GM21390 (cell line): ENCODE measurements at regions not wholly inside any gene's neighbourhood (a gene's known extent, or its start where the extent isn't known, plus 50 kb on each side); places are given as distances from the start of the nearest gene placed in this dataset.
"Not testable (repeated sequence)": the region's sequence is repeated elsewhere in the genome, so short reads cannot be mapped to it uniquely, and the experiment has no call there.

Source experiments
- ATAC-seq: cut with Tn5 transposase; IDR thresholded peaks from one replicate; pipeline ENCODE4 v1.9.1; 2021; ENCODE audit not compliant: unreplicated experiment

DNA sequence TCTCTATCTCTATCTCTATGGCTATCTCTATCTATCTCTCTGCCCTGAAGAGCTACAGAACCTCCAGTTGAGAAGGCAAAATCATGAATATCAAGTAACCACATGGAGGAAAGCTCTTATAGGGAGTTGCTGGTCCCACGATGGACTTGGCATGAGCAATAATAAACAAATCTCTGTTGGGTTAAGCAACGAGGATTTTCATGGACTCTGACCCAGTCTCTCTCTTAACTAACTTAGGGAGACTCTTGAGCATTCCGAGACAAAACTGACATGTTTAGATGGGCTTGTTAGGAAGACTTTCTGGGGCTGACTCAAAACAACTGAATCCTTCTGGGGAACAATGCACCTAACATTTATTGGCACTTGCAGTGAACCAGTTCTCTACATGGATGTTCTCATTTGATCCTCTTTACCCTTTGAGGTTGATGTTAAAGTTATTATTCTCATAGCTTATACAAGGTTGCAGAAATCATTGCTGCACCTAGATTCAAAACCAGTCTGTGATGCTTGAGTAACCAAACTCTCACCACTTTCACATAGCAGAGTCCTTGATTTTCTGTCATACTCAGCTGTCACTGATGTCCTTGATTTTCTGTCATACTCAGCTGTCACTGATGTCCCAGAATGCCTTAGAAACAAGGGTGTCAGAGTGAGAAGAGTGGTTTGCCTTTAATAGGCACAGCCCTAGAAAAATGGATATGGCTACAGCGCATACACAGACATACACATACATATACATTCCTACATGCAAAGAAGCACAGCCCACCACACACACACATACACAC, 354.6 kb upstream of the MAF start:
- ATAC-seq = no peak

DNA sequence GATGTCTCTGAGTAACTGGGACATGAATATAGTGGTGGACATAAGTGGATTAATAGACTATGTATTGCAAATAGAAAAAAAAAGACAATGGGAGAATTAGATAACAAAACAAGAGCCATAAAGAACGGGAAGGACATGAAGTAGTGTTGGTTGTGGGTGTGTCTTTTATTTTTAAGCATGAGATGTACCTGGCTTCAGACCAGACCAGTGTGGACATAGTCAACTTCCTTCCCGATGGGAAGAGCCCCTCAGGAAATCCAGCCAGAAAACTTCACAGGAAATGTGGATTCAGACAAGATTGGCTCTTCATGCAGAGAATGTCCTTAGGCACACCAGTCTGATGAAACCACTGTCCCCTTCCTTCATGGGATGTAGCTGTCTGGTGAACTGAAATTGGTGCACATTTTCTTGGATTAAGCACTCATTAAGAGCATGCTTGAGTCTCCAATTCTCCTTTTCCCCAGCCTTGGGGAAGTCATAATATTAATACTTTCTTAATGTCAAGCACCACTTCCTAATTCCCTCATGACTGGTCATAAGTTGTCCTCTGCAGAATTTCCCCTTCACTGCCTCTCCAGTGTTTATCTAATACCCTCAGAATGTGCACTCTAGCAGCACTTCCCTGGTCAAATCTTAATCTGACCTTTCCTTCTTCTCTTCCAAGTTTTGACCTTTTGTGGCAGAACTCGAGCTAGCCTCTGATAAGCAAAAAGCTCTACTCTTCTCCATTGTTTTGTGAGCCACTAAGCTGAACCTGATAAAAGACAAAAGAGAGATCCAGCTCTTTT, 350.6 kb upstream of the MAF start:
- ATAC-seq = no peak

DNA sequence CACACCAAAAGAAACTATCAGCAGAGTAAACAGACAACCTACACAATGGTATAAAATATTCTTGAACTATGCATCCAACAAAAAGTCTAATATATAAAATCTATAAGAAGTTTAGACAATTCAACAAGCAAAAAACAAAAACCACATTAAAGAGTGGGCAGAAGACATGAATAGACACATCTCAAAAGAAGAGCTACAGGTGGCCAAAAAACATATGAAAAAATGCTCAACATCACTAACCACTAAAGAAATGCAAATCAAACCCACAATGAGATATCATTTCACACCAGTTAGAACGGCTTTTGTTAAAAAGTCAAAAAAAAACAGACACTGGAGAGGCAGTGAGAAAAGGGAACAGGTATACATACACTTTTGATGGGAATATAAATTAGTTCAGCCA, 348.9 kb upstream of the MAF start:
- ATAC-seq = no peak

DNA sequence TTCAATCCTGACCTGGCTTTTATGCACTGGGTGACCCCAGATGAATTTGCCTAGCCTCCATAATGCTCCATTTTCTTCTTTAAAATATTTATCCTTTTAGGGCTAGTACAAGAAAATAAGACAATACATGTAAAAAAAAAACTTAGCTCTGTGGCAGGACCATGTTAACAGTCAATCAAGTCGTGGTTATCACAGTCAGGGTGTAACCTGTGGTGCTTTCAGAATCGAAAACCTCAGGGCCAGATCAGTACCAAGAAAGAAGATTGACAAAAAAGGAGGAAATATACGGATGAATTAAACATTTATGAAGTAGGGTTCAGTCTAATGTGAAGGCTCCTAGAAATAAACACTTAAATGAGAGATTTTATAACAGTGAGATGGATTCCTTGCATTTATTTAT, 347.2 kb upstream of the MAF start:
- ATAC-seq = no peak

DNA sequence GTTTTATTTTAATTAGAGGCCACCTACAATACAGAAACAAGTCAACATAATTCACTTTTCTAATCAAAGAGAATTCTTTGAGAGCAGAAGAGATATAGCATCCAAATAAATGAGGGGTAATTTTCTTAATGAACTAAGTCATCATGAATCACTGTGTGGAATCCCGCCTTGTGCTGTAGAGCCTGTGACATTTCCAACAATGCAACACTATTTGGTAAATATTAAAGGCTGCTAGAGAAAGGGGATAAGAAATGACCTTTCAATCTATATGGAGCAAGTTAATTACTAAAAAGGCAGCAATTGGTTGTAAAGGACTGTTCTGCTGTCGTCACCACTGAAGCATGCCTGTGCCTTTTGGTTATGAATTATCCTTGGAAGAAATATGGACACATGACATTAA, 345.7 kb upstream of the MAF start:
- no peak for ATAC-seq

DNA sequence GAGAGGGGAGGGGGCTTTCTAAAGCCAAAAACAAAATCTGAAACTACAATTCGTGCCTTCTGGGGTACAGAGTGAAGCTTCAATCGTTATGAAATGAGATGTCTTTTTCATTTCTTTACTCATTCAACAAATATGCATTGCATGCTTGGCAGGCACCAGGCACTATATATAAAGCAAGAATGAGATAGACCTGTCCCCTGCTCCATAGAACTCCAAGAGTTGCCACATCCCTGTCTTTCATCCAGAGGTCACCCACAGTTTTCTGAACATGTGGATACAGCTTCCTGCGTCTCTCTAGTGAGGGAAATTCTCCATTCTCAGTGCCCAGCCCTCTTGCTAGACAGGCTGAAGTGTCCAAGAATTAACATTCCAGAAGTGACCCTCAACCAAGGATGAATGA, 343.2 kb upstream of the MAF start:
- ATAC-seq = no peak

DNA sequence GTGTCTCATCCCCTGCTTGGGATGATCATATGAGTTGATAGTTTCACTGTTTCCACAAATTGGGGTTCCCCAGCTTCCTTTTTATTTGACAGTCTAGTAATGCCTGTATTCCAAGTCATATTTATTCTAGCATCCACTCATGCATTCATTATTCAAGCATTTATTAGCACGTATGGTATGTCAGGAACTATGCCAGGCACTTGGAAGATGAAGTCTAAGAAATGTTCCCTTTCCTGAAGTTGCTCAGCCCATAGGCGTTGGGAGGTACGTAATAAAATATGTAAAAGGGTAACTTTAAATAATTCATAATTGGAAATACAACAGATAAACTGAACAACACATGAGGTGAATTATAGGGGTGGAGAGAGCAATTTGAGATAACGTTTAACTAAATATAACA, 338.0 kb upstream of the MAF start:
- ATAC-seq = no peak

DNA sequence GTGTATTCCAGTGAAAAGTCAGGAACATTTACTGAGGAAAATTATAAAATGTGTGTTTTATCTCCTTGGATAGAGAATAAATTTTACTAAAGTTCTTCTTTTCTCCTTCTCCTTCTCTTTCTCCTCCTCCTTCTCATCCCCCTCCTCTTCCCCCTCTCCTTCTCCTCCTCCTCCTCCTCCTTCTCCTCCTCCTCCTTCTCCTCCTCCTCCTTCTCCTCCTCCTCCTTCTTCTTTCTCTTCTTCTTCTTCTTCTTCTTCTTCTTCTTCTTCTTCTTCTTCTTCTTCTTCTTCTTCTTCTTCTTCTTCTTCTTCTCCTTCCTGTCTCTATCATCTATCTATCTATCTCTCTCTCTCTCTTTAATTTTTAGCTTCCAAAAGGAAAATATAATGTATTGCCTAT, 337.1 kb upstream of the MAF start:
- ATAC-seq = not testable (repeated sequence)

DNA sequence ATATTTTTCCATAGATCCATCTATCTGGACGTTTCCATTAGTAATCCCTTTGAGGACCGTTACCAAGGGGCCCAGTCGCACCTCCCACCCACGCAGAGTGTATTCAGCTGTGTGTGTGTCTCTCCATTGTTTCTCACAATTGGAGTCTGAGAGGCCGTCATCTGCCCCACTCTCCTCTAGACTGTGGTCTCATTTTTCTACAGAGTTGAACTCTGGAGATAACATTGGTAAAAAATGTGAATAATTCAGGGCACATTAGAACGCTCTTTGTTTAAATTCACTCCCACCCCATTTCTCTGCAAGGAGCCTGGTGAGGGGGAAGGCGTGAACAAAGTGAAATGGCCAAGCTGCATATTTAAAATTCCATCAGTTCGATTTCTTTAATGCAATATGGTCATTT, 333.1 kb upstream of the MAF start:
- ATAC-seq = no peak

DNA sequence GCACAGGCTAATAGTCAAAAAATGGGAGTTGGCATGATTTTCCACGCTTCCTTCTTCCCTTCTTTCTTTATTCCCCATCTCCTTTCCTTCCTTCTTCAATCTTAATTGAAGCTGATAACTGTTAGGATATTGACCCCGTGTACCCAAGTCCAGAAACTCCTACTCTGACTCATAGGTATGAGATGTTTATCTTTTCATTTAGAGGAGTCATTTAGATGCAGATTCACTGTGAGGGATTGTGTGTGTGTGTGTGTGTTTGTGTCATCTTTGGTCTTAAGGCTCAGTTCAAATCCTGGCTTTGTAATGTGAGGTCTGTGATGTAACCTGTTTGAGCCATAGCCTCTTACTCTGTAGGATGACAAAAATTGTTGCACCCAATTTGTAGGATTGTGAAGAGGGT, 332.0 kb upstream of the MAF start:
- ATAC-seq = no peak

DNA sequence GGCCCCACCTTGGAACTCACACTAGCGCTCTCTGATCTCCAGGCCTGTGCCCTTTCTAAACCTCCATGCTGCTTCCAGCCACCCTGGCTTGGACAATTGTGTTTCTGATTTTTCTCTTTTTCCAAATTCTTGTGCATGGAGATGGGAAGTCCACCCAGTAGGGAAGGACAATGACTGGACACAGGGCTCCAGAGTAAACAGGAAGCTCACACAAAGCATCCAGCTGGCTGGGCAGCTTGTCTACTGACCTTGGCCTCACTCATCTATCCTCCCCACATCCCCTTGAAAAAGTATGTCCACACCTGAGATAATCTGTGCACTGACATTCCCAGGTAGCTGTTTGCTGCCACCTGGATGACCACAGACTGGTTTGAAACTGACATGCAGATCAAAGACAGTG, 331.2 kb upstream of the MAF start:
- no peak for ATAC-seq

DNA sequence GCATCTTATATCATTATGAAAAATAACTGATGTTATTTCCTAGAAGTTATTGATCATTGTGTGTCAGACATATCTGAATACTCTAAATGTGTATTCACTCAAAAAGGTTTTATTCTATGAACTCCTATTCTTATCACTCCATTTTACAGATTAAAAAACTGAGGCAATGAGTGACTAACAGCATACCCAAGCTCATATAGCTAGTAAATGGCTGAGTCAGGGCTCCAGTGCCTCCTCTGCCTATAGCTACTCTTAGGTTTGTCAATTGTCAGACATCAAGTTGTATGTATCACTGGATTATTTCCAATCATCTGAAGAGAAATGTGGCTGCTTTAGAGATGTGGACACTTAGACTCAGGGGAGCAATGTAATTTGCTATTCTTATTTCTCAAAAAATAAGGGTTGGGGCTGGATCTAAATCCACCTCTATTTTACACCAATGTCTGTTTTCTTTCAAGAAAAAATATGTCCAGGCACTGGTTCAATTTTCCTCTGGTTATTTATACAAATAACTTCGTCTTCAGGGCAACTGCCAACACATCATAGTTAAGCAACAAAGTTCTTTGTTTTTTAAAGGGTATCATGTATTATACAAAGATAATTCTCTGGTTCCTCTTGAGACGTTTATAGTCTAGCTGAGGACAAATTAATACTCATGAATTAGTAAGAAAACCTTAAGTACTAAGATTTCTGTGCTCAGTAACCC, 328.9 kb upstream of the MAF start:
- no peak for ATAC-seq

DNA sequence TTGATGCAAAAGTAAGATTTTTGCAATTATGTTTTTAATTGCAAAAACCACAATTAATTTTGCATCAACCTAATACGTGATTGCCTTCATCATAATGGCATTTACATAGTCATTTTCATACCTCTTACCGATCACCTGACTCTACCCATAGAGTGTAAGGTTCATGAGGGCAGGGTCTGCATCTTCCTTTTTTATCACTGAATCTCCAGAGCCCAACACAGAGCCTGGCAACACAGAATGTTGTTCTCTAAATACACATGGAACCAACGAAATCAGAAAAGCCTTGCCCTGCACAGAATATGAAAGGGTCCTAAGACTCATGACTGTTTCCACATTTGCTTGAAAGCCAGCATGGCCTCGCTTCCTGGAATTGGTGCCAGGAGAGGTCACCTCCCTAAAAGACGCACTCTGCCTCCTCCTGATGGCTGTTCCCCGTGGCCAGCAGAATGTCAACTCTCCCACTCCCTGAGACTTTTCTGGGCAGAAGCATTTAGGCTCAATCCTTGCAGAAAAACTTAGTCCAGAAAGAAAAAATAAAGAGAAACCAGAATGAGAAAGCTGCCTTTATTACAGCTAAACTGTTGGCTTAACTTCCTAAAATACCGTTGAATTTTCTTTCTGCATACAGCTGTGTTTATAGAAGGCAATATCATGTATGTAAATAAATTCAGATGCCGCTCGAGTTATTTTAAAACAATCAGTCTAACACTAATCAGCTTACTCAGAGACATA, 327.8 kb upstream of the MAF start:
- no peak for ATAC-seq

DNA sequence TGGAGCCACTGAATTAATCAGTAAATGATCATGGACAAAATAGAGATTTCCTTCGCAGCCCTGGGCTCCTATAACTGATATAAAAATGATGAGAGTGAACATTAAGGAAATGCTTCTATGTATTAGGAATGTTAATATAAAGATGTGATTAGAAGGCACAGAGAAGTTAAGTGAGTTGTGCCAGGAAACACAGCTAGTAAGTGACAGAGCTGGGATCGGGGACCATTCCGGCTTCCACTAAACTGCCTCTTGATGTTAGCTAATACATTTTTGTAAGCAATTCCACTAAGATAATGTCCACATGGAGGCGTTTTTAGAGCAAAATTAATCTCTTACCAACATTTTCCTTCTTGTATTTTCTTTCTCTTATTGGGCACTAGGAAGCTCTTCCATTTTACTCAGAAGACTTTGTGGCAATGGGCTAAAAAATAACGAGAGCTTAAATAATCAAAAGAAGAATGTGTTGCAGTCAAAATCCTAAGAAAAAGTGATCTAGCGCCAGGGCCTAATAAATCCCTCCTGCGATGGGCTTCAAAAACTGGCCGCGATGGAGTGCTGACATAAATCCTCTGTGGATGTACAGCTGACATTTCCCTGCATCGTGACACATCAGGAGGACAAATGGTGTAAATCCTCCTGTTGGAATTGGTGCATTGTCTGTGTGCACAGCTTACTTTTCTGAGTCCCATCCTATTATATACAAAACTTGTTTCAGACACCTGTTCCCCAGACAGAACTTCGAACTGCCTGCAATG, 326.1 kb upstream of the MAF start:
- ATAC-seq = no peak

DNA sequence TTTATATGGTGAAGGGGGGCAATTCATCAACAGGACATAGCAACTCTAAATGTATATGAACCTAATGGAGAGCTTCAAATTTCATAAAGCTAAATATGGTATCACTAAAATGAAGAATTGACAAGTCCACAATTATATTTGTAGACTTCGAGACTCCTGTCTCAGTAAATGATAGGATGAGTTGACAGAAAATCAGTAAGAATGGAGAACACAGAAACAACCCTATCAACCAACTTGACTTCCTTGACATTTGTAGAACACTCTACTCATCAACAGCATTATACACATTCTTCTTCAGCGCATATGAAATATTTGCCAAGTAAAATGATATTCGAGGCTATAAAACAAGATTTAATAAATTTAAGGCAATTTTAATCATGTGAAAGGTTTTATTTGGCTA, 322.9 kb upstream of the MAF start:
- ATAC-seq = no peak

DNA sequence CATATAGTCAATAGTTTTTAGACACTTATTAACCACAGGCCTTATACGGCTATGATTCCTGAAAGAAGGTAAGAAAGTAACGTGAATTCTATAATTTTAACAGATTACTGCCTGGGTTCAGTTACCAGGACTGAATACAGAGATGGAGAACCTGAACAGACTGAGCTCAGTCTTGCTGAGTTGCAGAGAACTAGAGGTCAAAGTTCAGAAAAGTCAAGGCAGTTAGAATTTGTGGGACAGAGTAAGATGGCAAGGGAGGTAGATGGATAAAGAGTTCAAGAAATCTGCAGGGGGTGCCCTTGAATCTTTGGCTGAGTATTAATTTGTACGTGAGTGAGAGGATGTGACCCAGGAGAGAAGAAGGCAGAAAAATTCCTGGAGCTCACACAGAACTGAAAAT, 320.1 kb upstream of the MAF start:
- ATAC-seq = no peak

DNA sequence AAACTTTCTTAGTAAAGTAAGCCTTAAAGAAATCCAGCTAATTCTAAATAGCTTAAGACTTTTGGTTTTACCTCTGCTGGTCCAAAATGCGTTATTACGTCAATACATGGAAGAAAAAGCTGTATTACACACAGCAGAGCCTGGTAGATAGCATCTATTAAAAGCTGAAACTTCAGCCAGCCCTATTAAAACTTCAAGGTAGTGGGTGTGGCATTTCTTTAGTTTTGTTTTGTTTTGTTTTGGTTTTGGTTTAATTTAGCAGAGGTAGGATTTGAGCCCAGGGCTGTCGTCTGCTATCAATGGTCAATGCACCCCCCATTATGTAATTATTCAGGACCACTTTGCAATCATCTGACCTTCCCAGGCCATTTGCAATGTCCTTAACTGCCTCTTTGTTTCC, 318.4 kb upstream of the MAF start:
- ATAC-seq = no peak

DNA sequence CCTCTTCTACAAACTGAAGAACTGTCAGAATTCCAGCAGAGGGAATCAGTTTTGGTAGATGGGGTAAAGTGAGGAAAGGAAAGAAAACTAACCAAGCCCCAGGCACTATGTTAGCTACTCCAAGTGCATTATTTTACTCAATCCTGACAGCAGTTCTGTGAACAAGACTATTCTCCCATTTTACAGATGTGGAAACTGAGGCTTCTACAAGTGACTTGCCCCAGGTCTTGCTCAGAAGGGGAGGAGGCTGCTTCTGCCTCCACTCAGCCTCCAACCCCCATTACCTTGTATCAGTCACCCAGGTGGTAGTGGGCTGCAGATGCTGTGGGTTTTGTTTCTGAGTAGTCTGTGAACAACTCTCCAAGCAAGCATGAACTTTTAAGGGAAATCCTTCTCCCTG, 315.2 kb upstream of the MAF start:
- no peak for ATAC-seq

DNA sequence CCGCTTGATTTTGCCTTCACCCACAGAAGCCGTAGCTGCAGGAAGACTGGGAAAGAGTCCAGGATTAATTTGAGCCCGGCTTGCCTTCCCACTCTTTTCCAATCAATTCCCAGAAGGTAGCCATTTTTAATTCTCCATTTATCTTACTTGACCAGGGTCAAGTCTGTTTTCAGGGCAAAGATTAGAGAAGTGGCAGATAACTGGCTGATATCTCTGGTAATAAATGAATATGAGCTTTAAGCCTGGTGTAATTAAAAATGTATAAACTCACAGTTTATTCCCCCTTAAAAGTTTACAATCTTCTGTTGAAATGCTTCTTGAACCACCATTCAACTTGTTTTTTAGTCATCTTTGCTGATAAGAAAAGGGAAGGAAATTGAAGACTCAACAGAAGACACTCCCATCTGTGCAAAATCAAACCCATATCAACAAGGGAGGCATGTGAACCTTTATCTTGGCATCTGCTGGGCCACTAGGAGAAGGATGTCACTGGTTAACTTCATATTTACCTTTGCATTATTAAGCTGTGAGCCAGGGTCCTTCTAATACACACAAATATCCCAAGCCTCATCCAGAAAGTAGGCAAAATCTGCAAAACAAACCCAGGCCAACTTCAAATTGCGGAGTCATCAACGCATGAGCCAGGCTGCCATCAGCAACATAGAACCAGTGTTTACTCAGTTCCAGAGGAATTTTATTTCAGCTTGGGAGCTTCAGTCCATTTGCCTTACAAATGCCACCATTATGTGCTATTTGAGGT, 314.6 kb upstream of the MAF start:
- ATAC-seq = no peak
